ENCODE measurements at regions not wholly inside any gene's neighbourhood (a gene's known extent, or its start where the extent isn't known, plus 50 kb on each side); places are given as distances from the start of the nearest gene placed in this dataset.

DNA sequence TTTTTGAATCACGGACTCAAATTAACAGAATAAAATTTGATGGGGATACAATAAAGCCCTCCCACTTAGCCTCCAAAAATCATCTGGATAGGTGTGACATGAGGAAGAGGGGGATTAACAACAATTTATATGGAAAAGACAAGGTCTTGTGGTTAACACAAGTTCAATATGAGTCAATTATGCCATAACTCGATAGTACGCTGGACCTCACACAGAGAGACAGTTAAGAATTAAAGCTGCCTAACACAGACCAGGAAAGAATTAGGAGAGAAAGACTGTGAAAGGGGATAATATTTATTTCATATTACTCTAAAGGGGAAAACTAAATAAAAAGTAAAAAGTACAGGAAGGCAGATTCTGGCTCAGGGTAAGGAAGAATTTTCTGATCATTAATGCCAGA is 243.7 kb upstream of the LYPLAL1 start:
- no peaks in the 10 kb centered on the region for H3K36me3 Mint-ChIP-seq (ENCODE audit: low read depth)
- Histone ChIP-seq H3K27ac (ENCODE audit: low read depth, low read length) (no peak overlapping the region), H3K36me3 (ENCODE audit: control insufficient read depth, insufficient read depth, low read length) (no peaks in the 10 kb centered on the region), H3K9ac (ENCODE audit: extremely low read depth, low read length, poor library complexity, severe bottlenecking) (no peak overlapping the region), H3K4me3 (ENCODE audit: low read length) (no peak overlapping the region), H3K4me1 (ENCODE audit: control insufficient read depth, insufficient read depth, low read length) (peaks cover 7% of the 10 kb centered on the region), H3K9me3 (ENCODE audit: control insufficient read depth, low read length) (peaks cover 10% of the 10 kb centered on the region), H3K27me3 (ENCODE audit: control insufficient read depth, insufficient read depth, low read length, poor library complexity, severe bottlenecking) (no peaks in the 10 kb centered on the region)
- DNase-seq, result no peak
- WGBS, 2 experiments (ENCODE audit: insufficient coverage in 1 of 2, insufficient read length in 1 of 2), result 92 to 100% methylated on average over 1 to 3 of the region's 3 CpGs
- peaks cover 6% of the 10 kb centered on the region for H3K9me3 Mint-ChIP-seq
- H3K27me3 Mint-ChIP-seq (ENCODE audit: insufficient read depth), result no peaks in the 10 kb centered on the region
- H3K4me1 Mint-ChIP-seq, result peaks cover 9% of the 10 kb centered on the region
- no peak overlapping the region for H3K4me3 Mint-ChIP-seq
- H3K27ac Mint-ChIP-seq, result no peak overlapping the region
- no peak for TF ChIP-seq CTCF (conservative IDR thresholded peaks at IDR 0.05)

DNA sequence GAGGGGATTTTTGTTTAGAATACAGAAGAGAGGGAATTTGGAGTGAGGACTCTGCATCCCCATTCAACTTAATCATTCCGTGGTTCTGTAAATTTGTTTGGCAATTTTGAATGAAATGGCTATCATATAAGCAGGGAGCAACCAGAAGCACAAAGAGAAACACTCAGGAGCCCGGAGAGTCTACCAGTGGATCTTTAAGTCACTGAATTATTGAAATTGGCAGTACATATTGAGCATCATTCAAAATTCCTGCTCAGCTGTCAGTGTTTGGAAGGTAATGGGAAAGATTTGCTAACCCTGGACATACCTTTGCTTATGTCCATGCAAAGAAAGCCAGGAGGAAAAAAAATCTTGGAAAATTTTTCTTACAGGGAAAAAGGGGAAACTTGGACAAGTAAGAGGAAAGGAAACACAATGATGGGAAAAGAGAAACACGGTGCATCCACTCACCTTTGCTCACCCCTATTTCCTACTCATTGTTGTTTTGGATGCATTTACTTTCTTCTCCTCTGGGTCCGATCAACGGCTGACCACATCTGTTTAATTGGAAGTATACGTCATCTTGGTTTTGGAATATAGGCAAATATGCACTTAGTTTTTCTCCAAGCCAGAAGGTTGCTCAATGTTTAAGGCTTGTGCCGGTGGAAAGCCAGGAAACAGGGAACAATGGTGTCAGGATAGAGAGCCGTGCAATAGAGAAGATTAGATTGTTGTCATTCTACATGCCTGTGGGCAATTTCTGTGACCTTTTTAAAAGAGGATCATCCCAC is 243.0 kb upstream of the LYPLAL1 start:
- WGBS, 2 experiments (ENCODE audit: insufficient coverage in 1 of 2, insufficient read length in 1 of 2), result 80 to 89% methylated on average over 3 to 7 of the region's 8 CpGs
- no peaks in the 10 kb centered on the region for H3K36me3 ChIP-seq (ENCODE audit: control insufficient read depth, insufficient read depth, low read length)
- no peaks in the 10 kb centered on the region for H3K27me3 ChIP-seq (ENCODE audit: control insufficient read depth, insufficient read depth, low read length, poor library complexity, severe bottlenecking)
- H3K4me1 Mint-ChIP-seq, result peaks cover 6% of the 10 kb centered on the region
- H3K4me3 ChIP-seq (ENCODE audit: low read length), result no peak overlapping the region
- H3K27me3 Mint-ChIP-seq (ENCODE audit: insufficient read depth), result no peaks in the 10 kb centered on the region
- H3K27ac ChIP-seq (ENCODE audit: low read depth, low read length), result no peak overlapping the region
- H3K27ac Mint-ChIP-seq, result no peak overlapping the region
- peaks cover 15% of the 10 kb centered on the region for H3K9me3 ChIP-seq (ENCODE audit: control insufficient read depth, low read length)
- H3K9me3 Mint-ChIP-seq, result peaks cover 11% of the 10 kb centered on the region
- no peaks in the 10 kb centered on the region for H3K36me3 Mint-ChIP-seq (ENCODE audit: low read depth)
- no peak for TF ChIP-seq CTCF (conservative IDR thresholded peaks at IDR 0.05)
- H3K4me3 Mint-ChIP-seq, result no peak overlapping the region
- H3K4me1 ChIP-seq (ENCODE audit: control insufficient read depth, insufficient read depth, low read length), result peaks cover 5% of the 10 kb centered on the region
- no peak for DNase-seq
- no peak overlapping the region for H3K9ac ChIP-seq (ENCODE audit: extremely low read depth, low read length, poor library complexity, severe bottlenecking)

DNA sequence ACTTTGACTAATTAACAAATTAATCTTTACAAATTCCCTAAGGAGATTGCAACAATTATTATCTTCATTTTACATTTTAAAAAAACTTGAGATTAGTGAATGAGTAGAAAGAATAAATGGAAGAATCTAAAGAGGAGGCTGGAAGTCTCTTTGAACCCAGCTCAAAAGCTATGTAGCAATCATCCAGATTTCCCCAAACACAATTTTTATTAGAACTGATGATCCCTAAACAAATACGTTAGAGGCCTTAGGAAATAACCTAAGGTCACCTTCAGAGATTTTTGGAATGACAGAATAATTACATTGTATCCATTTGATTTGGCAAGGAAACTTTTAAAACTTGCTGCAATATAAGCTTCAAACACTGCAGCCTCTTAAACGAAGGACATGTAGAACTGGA is 242.4 kb upstream of the LYPLAL1 start:
- Mint-ChIP-seq H3K36me3 (ENCODE audit: low read depth) (no peaks in the 10 kb centered on the region), H3K9me3 (peaks cover 17% of the 10 kb centered on the region), H3K4me1 (no peaks in the 10 kb centered on the region), H3K4me3 (no peak overlapping the region), H3K27ac (no peak overlapping the region), H3K27me3 (ENCODE audit: insufficient read depth) (no peaks in the 10 kb centered on the region)
- Histone ChIP-seq H3K27me3 (ENCODE audit: control insufficient read depth, insufficient read depth, low read length, poor library complexity, severe bottlenecking) (no peaks in the 10 kb centered on the region), H3K36me3 (ENCODE audit: control insufficient read depth, insufficient read depth, low read length) (no peaks in the 10 kb centered on the region), H3K4me1 (ENCODE audit: control insufficient read depth, insufficient read depth, low read length) (no peaks in the 10 kb centered on the region), H3K9ac (ENCODE audit: extremely low read depth, low read length, poor library complexity, severe bottlenecking) (no peak overlapping the region), H3K9me3 (ENCODE audit: control insufficient read depth, low read length) (peaks cover 18% of the 10 kb centered on the region), H3K4me3 (ENCODE audit: low read length) (no peak overlapping the region), H3K27ac (ENCODE audit: low read depth, low read length) (no peak overlapping the region)
- DNase-seq, result no peak
- 88 to 100% methylated on average over 1 to 2 of the region's 2 CpGs for WGBS, 2 experiments (ENCODE audit: insufficient coverage in 1 of 2, insufficient read length in 1 of 2)
- TF ChIP-seq CTCF (conservative IDR thresholded peaks at IDR 0.05), result no peak

Measured in endodermal cell (in vitro differentiated cells).